ENCODE measurements at regions not wholly inside any gene's neighbourhood (a gene's known extent, or its start where the extent isn't known, plus 50 kb on each side); places are given as distances from the start of the nearest gene placed in this dataset.

DNA sequence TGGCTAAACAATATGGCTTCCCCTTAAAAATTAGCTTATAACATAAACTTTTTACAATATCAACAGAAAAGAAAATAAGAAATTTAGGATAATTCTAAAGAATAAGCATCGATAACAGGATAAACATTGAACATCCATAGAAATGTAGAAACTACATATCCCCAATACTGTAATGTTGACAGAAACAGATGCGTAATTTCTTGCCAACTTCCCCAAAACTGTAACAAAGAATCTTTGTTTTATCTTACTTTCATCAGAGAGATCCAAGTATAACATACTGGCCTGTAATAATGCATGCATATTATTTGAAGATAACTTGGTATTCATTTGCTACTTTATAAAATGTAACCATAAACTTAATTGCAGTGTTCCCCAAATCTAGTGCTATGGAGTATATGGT lies 339.9 kb downstream of the ARL4A start:
- no peak overlapping the region for H2AFZ ChIP-seq
- DNase-seq = no peak
- no peaks in the 10 kb centered on the region for H4K20me1 ChIP-seq (ENCODE audit: insufficient read depth)
- ChIA-PET POLR2A (ENCODE audit: unreplicated experiment) (no interaction called here), CTCF (no interaction called here)
- no peak overlapping the region for H3K27ac ChIP-seq
- no peaks in the 10 kb centered on the region for H3K36me3 ChIP-seq (ENCODE audit: low read depth)
- no peaks in the 10 kb centered on the region for H3K27me3 ChIP-seq (ENCODE audit: insufficient read depth, low read depth)
- H3F3A ChIP-seq (ENCODE audit: insufficient read depth, low read depth) = no peaks in the 10 kb centered on the region
- H3K4me1 ChIP-seq (replicated peaks; ENCODE audit: insufficient read depth) = no peaks in the 10 kb centered on the region; the same call in 1 of the 2 replicates
- no peak overlapping the region for H3K4me2 ChIP-seq
- H3K79me2 ChIP-seq (ENCODE audit: low read depth) = no peaks in the 10 kb centered on the region
- no peaks in the 10 kb centered on the region; the same call in 1 of the 2 replicates for H3K9me3 ChIP-seq (ENCODE audit: insufficient read depth, low read depth)
- TF ChIP-seq EZH2 (IDR thresholded peaks at IDR 0.05; ENCODE audit: low read depth) = no peak
- no peaks in the 10 kb centered on the region for H3K9me2 ChIP-seq (ENCODE audit: insufficient read depth)
- intact Hi-C loops (cut with micrococcal nuclease; ENCODE audit: unreplicated experiment) = no loop called here
- no peak overlapping the region for H3K4me3 ChIP-seq
- no TSS peak for BruUV-seq (replicated peaks)

DNA sequence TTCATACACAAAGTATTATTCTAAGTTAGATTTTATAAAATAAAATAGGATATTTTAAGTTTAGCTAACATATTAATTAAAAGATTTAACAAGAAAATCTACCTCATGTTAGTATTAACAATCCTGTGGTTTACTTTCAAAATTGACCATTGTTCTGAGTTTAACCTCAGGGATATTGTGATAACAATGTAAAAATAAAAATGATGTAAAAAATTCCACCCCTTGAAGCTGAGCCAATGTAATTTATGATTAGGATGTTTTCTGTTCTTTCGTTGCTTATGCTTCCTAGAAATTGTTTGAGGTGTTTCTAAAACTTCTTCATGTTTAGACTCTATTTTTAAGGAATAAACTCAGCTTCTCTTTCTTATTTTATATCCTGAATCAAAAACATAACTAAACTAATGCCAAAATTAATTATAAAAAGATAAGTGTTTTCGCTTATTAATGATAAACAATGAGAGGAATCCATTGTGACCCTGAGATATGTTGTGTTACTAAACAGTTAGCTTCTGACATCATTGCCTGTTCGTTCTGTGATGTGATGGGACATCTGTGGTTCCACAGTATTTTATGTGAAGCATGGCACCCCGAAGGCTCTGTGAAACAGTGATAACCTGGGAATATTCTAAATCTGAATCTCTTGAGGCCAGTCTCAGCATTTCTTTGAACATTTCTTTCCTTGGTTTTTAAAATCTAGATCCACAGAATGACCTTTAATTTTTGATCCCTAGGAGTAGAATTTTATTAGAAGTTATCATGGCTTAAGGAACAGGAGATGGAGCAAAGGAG lies 340.8 kb downstream of the ARL4A start:
- ChIA-PET POLR2A (ENCODE audit: unreplicated experiment) (interaction anchor here (0.5 to 0.6 kb wide), 2 partner anchors 407 to 920 kb away, joined by 9 to 15 read pairs; no protein-coding TSS in a partner anchor), CTCF (no interaction called here)
- Histone ChIP-seq H3K9me2 (ENCODE audit: insufficient read depth) (no peaks in the 10 kb centered on the region), H3K36me3 (ENCODE audit: low read depth) (no peaks in the 10 kb centered on the region), H3K4me1 (replicated peaks; ENCODE audit: insufficient read depth) (no peaks in the 10 kb centered on the region; the same call in 1 of the 2 replicates), H3K9me3 (ENCODE audit: insufficient read depth, low read depth) (no peaks in the 10 kb centered on the region; the same call in 1 of the 2 replicates), H3K27me3 (ENCODE audit: insufficient read depth, low read depth) (no peaks in the 10 kb centered on the region), H3K4me2 (no peak overlapping the region), H2AFZ (no peak overlapping the region), H3K4me3 (no peak overlapping the region), H3K79me2 (ENCODE audit: low read depth) (no peaks in the 10 kb centered on the region), H3F3A (ENCODE audit: insufficient read depth, low read depth) (no peaks in the 10 kb centered on the region), H4K20me1 (ENCODE audit: insufficient read depth) (no peaks in the 10 kb centered on the region), H3K27ac (no peak overlapping the region)
- TF ChIP-seq EZH2 (IDR thresholded peaks at IDR 0.05; ENCODE audit: low read depth) (no peak), CTCF (conservative IDR thresholded peaks at IDR 0.05) (no peak)
- DNase-seq = no peak
- intact Hi-C loops (cut with micrococcal nuclease; ENCODE audit: unreplicated experiment) = no loop called here
- no TSS peak for BruUV-seq (replicated peaks)

DNA sequence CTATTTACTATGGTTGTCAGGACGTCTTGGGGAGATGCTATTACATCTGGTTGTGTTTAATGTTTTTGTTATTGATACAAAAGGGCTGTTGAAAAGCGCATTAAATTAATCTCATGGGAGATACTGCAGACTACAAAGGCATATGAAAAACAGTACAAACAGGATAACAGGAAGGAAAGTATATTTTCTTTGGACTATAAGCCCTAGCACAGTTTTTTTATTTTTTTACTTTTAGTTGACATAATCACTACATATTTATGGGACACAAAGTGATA lies 341.3 kb downstream of the ARL4A start:
- POLR2A ChIA-PET (ENCODE audit: unreplicated experiment) = interaction anchor here (0.5 to 0.6 kb wide), 2 partner anchors 408 to 921 kb away, joined by 9 to 15 read pairs; no protein-coding TSS in a partner anchor
- intact Hi-C loops (cut with micrococcal nuclease; ENCODE audit: unreplicated experiment) = no loop called here

More for the DNA sequence above, 341.3 kb downstream of the ARL4A start:
- Histone ChIP-seq H3K9me2 (ENCODE audit: insufficient read depth) (no peaks in the 10 kb centered on the region), H3K27ac (no peak overlapping the region), H3K4me2 (no peak overlapping the region), H2AFZ (no peak overlapping the region), H3K36me3 (ENCODE audit: low read depth) (no peaks in the 10 kb centered on the region), H3K4me1 (replicated peaks; ENCODE audit: insufficient read depth) (no peaks in the 10 kb centered on the region; the same call in 1 of the 2 replicates), H3F3A (ENCODE audit: insufficient read depth, low read depth) (no peaks in the 10 kb centered on the region), H3K9me3 (ENCODE audit: insufficient read depth, low read depth) (no peaks in the 10 kb centered on the region; the same call in 1 of the 2 replicates), H4K20me1 (ENCODE audit: insufficient read depth) (no peaks in the 10 kb centered on the region), H3K4me3 (no peak overlapping the region), H3K79me2 (ENCODE audit: low read depth) (no peaks in the 10 kb centered on the region), H3K27me3 (ENCODE audit: insufficient read depth, low read depth) (no peaks in the 10 kb centered on the region)
- TF ChIP-seq CTCF (conservative IDR thresholded peaks at IDR 0.05) = no peak
- TF ChIP-seq EZH2 (IDR thresholded peaks at IDR 0.05; ENCODE audit: low read depth) = no peak
- no peak for DNase-seq
- CTCF ChIA-PET = no interaction called here
- BruUV-seq (replicated peaks) = no TSS peak

Measured in PC-9 (cell line).